GM12872 (cell line): ENCODE measurements at regions not wholly inside any gene's neighbourhood (a gene's known extent, or its start where the extent isn't known, plus 50 kb on each side); places are given as distances from the start of the nearest gene placed in this dataset.

Experiments used
- CTCF ChIP-seq: IDR thresholded peaks from 3 replicates; pipeline ENCODE4 v1.5.1; 2011; ENCODE audit warnings: low read depth, mild to moderate bottlenecking, low read length, moderate library complexity; ENCODE audit not compliant: insufficient read depth

GRCh38 chr13:19060311-19061002, 121.2 kb downstream of the TUBA3C start:
- no peak for TF ChIP-seq CTCF

- TF ChIP-seq CTCF, result no peak
Observed at GRCh38 chr13:19059016-19059780, 122.4 kb downstream of the TUBA3C start.

- TF ChIP-seq CTCF, result no peak
Observed at GRCh38 chr13:19058566-19058965, 123.1 kb downstream of the TUBA3C start.

GRCh38 chr13:19057588-19058340, 123.9 kb downstream of the TUBA3C start:
- TF ChIP-seq CTCF, result no peak

DNA sequence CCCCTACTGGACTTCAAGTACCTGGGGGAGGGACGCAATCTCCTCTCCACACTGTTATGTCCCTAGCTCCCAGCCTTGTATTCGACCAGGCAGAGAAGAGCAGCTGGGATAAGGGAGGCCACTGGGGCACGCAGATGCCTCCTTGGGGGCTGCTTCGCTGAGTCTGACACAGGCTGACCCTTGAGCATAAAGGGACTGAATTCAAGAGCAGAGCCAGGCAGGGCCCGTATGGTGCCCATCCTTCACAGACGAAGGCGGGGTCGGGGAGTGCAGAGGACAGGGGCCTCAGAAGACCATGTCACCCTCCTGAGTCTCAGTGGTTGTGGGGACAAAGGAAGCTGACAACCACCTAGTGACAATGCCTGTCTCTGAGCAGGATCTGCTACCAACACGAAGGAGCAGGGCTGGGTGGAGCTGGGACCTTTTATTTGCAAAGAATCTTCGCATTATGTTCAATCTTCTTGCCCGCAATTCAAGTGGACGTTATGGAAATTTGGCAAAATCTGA, 124.6 kb downstream of the TUBA3C start:
- no peak for TF ChIP-seq CTCF

- no peak for TF ChIP-seq CTCF
Observed at GRCh38 chr13:19056355-19056880, 125.2 kb downstream of the TUBA3C start.

DNA sequence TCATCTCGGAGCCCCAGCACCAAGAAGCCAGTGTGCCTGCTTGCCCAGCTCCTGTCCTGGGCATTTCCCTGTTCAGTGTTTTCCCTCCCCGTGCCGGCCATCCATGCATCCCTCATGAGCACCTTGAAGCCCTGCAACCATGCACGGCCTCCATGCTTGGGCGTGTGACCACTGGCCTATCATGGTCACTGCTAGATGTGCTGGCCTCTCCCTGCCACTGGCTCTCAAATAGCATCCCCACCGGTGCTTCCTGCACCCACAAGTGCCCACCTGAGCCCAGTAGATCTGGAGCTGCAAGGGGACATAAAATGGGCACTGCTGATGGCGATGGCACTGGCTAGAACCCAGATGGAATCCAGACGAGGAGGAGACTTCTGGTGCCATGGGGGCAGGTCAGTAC, 126.0 kb downstream of the TUBA3C start:
- TF ChIP-seq CTCF, result no peak
